ENCODE measurements at regions not wholly inside any gene's neighbourhood (a gene's known extent, or its start where the extent isn't known, plus 50 kb on each side); places are given as distances from the start of the nearest gene placed in this dataset.
"Not testable (repeated sequence)": the region's sequence is repeated elsewhere in the genome, so short reads cannot be mapped to it uniquely, and the experiment has no call there.

GRCh38 chr12:27866373-27867101 lies 86.5 kb upstream of the MANSC4 start:
- in situ Hi-C loops (cut with HindIII; ENCODE audit: low pct_ligation_motif_present, low pct_unique_long_range_greater_than_20kb, low sequenced_read_pairs), result no loop called here
- peak; percentile 5 for DNase-seq

GRCh38 chr12:27865421-27865820 lies 85.4 kb upstream of the MANSC4 start:
- in situ Hi-C loops (cut with HindIII; ENCODE audit: low pct_ligation_motif_present, low pct_unique_long_range_greater_than_20kb, low sequenced_read_pairs), result no loop called here
- no peak for DNase-seq

GRCh38 chr12:27864521-27864920 lies 84.5 kb upstream of the MANSC4 start:
- in situ Hi-C loops (cut with HindIII; ENCODE audit: low pct_ligation_motif_present, low pct_unique_long_range_greater_than_20kb, low sequenced_read_pairs), result no loop called here
- DNase-seq, result no peak

GRCh38 chr12:27863839-27864238 lies 83.8 kb upstream of the MANSC4 start:
- in situ Hi-C loops (cut with HindIII; ENCODE audit: low pct_ligation_motif_present, low pct_unique_long_range_greater_than_20kb, low sequenced_read_pairs), result no loop called here
- no peak for DNase-seq

GRCh38 chr12:27861428-27862167 lies 81.6 kb upstream of the MANSC4 start:
- in situ Hi-C loops (cut with HindIII; ENCODE audit: low pct_ligation_motif_present, low pct_unique_long_range_greater_than_20kb, low sequenced_read_pairs), result no loop called here
- no peak for DNase-seq

DNA sequence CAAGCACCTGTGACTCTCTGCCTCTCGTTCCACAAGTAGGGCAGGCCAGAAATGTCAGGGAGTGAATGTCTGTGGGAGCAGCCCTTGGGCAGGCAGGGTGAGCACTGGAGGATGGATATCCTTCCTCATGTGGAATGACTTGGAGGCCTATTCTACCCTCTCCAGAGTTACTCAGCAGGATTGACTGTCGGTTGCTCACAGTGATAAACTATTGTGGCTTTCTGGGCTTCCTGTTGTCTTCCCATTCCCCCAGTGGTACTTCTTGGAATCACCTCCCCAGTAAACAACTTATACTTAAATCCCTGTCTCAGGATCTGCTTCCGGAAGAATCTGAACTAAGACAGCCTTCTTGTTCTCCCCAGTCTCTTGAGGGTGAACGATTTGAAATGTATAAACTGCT lies 79.6 kb upstream of the MANSC4 start:
- in situ Hi-C loops (cut with HindIII; ENCODE audit: low pct_ligation_motif_present, low pct_unique_long_range_greater_than_20kb, low sequenced_read_pairs), result no loop called here
- no peak for DNase-seq

DNA sequence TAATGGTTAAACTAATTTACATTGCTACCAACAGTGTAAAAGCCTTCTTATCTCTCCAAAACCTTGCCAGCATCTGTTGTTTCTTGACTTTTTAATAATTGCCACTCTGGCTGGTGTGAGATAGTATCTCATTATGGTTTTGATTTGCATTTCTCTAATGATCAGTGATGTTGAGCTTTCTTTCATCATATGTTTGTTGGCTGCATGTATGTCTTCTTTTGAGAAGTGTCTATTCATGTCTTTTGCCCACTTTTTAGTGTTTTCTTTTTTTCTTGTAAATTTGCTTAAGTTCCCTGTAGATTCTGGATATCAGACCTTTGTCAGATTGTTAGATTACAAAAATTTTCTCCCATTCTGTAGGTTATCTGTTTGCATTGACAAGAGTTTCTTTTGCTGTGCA lies 77.0 kb upstream of the MANSC4 start:
- in situ Hi-C loops (cut with HindIII; ENCODE audit: low pct_ligation_motif_present, low pct_unique_long_range_greater_than_20kb, low sequenced_read_pairs); DNase-seq: not testable (repeated sequence)

DNA sequence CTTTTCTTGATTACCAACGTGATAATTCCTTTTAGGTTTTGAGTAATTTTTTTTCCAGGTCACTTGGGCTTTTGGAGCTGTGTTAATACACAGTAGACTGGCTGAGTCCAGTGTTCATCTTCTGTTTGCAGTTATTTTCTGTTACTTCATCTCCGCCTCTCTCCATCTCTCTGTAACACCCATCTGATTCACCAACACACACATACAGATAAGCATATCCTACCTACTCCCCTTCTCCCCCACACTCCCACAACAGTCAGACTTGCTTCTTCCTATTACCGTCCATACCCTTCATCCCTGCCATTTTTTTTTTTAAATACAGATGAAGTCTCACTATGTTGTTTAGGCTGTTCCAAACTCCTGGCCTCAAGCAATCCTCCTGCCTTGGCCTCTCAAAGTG lies 72.7 kb upstream of the MANSC4 start:
- no peak for DNase-seq
- in situ Hi-C loops (cut with HindIII; ENCODE audit: low pct_ligation_motif_present, low pct_unique_long_range_greater_than_20kb, low sequenced_read_pairs), result no loop called here
